GM18909 (cell line): ENCODE measurements at regions not wholly inside any gene's neighbourhood (a gene's known extent, or its start where the extent isn't known, plus 50 kb on each side); places are given as distances from the start of the nearest gene placed in this dataset.
A peak's percentile ranks its signal among the peaks of the same experiment; 100 is the strongest.
"Not testable (repeated sequence)": the region's sequence is repeated elsewhere in the genome, so short reads cannot be mapped to it uniquely, and the experiment has no call there.

Experiments
- ATAC-seq: cut with Tn5 transposase; IDR thresholded peaks from one replicate; pipeline ENCODE4 v1.9.1; 2021; ENCODE audit warnings: mild to moderate bottlenecking; ENCODE audit not compliant: unreplicated experiment, poor library complexity

DNA sequence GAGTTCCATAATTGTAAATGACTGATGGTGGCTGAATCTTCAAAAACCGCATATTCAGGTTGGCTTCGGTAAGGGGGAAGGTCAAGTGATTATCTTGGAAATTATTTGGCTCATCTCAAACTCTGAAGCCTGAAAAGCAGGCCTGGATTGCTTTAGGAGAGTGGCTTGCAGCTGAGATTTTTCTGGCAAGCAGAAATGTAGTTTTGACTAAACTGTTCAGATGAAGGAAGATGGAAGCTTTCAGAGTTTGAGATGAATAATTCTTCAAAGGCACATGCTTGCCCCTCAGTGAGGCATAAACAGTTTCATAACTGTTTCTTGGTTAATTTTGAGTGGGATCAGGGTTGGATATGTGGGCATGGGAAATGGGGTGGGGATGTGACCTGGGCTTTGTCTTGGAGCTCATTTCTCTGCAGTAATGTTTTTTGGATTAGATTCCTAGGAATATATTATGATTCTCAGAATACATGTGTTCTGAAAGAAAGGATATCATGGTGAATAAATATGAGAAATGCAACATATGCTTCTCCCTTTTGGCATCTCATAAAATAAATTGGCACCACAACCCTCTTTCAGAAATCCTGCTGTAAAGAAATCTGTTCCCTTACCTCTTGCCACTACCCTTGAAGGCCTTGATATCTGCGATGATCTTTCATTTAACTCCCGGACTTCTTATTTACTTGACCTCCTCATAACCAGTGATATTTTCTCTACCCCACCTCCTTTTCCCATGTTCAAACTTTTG lies 469.2 kb downstream of the ADRA2A start:
- no peak for ATAC-seq

- ATAC-seq, result no peak
These were observed 471.4 kb downstream of the ADRA2A start for GRCh38 chr10:111548084-111548726.

- ATAC-seq, result no peak
These were observed 474.2 kb downstream of the ADRA2A start for GRCh38 chr10:111551001-111551400.

DNA sequence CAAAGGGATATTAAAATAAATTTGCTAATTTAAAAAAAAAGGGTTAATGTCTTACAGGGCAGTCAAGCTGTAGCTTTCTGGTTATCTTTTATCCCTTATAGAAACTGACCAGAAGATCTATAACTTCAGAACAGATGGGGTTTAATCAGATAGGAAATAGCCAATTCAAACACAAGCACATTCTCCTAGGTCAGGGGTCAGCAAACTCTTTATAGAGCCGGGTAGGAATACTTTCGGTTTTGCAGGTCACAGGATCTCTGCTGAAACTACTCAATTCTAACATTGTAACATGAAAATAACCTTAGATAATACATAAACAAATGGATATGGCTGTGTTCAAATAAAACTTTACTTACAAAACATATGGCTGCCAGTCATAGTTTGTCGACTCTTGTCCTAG lies 479.8 kb downstream of the ADRA2A start:
- no peak for ATAC-seq

GRCh38 chr10:111558211-111558610 lies 481.4 kb downstream of the ADRA2A start:
- no peak for ATAC-seq

GRCh38 chr10:111560027-111560426 lies 483.2 kb downstream of the ADRA2A start:
- ATAC-seq, result no peak

DNA sequence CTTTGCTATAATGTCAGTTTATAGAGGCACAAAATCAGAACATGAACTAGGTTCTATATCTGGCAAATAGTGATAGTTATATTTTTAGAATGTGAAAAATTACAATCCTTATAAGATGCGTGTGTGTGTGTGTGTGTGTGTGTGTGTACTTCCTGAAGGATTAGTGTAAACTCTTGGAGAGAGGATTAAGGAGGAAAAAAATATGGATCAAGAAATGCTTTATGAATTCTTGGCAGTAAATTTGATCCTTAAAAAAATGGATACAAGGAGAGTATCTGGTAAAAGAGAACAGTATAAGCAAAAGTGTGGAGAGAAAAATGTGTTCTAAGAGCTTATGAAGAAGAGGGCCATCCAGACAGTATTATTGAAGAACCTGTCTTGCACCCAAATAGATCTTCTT lies 484.3 kb downstream of the ADRA2A start:
- no peak for ATAC-seq

GRCh38 chr10:111565542-111565941 lies 488.7 kb downstream of the ADRA2A start:
- no peak for ATAC-seq

DNA sequence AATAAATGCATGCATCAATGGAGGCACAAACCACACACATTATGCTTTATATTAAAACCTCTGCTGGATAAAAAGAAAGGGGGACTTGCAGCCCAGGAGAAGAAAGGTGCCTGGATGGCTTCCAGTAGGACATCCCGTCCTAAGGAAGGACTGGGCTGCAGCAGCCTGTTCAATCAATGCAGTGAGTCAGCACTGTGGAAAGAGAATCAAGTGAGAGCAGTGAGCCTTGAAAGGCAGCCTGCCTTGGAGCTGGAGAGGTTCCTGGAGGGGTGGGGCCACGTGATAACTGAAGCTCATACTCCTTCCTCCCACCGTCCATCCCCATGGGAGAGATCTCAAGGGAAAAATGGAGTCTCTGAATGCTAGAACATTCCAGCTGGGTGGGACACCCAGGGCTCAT lies 501.2 kb downstream of the ADRA2A start:
- no peak for ATAC-seq

- ATAC-seq, result no peak
These were observed 502.6 kb downstream of the ADRA2A start for GRCh38 chr10:111579473-111579872.

GRCh38 chr10:111590703-111591102 lies 513.9 kb downstream of the ADRA2A start:
- ATAC-seq, result no peak

DNA sequence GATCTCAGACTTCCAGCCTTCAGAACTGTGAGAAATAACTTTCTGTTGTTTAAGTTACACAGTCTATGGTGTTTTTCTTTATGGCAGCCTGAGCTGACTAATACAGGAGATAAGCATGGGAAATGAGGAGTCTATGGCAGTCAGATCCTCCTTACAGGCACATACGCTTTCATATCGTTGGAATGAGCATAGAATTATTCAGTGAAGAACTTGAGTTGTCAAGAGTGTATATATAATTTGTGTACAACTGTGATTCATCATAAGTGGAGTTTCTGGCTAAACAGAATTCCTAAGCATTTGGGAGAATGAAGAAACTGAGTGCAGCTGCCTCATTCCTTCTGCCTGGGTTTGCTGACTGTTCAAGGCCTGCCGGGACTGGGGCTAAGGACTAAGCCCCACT lies 516.7 kb downstream of the ADRA2A start:
- ATAC-seq, result no peak

DNA sequence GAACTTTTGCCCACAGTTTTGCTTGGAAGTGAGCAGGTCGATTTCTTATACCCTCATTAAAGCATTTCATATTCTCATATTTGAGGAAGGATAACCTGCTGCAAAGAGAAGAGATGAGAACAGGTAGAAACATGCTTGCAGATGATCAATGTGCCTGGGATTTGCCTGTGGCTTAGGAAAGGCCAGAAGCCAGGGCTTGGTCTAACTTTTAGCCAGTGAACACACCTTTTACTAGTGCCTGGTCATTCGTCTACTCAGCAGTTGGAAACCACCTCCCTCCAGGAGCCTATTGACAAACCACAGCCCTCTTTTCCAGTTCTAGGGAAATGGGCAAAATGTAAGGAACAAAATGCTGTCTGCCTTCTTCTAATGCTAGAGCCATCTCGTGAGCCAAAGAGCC lies 518.3 kb downstream of the ADRA2A start:
- ATAC-seq, result no peak

GRCh38 chr10:111598433-111599059 lies 521.7 kb downstream of the ADRA2A start:
- ATAC-seq, result peak; percentile 97

GRCh38 chr10:111599943-111600342 lies 523.1 kb downstream of the ADRA2A start:
- ATAC-seq, result no peak

GRCh38 chr10:111600772-111601171 lies 523.9 kb downstream of the ADRA2A start:
- ATAC-seq, result no peak

DNA sequence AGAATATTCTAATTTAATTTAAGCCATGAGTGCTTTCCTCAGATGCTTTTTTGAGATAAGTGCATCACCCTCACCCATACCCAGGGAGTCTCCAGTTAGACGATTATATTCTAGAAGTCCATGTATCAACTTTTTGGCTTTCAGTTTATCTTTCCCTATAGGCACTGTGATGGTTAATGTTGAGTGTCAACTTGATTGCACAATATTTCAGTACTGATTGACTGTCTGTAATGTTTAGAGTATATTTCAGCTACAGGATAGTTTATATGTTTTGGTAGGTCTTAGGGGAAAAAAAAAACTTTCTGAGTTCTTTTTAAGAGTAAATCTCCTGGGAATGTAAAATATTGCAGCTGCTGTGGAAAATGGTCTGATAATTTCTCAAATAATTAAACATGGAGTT lies 535.4 kb downstream of the ADRA2A start:
- ATAC-seq, result no peak

DNA sequence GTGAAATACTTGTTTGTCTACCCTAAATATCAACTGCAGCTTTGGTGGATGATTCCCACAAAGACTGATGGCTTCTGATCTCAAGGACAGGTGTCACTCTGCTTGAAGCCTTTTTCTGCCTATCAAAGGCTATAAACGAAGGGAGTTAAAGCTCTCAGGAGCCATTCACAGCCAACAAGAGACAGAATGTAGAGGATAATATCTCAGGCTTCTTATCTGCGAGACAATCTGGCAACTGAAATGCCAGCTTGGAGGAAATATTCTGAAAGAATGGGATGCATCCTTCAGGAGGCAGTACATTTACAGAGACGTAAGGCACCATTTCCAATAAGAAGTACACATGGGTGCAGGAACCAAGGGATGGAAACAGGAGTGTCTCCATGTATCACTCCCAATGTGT lies 549.4 kb downstream of the GPAM start:
- no peak for ATAC-seq

DNA sequence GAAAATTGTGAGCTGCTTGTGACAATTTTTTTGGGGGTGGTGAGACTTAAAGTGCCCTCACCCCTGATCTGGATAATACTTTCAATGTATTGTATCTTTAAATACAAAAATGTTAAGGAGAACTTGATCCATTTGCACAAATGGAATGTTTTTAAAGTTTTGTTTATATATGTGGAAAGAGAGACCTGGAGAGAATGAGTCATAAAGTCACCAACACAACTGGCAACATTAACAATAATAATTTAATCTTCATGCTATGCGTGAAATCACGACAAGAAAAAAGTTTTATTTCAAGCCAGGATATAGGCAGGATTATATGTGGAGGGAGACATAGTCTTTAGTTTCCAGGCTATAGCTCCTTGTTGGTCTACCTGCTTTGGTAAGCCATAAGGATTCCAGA lies 537.5 kb downstream of the GPAM start:
- ATAC-seq, result no peak

DNA sequence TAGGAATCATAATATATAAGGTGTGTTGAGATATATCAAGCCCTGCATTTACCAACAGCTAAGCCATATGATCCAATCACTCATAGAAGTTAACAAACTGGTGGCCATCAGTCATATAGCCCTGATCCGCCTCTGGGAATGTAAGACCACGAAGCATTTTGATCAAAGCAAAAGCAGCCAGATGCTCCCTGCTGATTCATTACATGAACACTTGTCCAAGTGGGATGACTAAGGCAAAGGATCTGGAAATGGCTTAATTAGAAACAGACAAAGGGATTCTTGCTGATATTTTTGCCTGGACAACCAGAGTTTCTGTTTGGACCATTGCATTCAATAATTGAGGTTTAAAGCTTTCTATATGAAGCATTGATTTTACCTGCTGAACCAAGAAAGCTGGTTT lies 535.5 kb downstream of the GPAM start:
- ATAC-seq, result no peak

- ATAC-seq, result not testable (repeated sequence)
These were observed 534.5 kb downstream of the GPAM start for GRCh38 chr10:111649080-111649479.

GRCh38 chr10:111650088-111650487 lies 533.5 kb downstream of the GPAM start:
- no peak for ATAC-seq
